NCI-H774 (cell line): ENCODE measurements at regions not wholly inside any gene's neighbourhood (a gene's known extent, or its start where the extent isn't known, plus 50 kb on each side); places are given as distances from the start of the nearest gene placed in this dataset.

ENCODE experiments used
- DNase-seq: peaks from one replicate; lab custom pipeline; 2025; lab: John Stamatoyannopoulos, UW

DNA sequence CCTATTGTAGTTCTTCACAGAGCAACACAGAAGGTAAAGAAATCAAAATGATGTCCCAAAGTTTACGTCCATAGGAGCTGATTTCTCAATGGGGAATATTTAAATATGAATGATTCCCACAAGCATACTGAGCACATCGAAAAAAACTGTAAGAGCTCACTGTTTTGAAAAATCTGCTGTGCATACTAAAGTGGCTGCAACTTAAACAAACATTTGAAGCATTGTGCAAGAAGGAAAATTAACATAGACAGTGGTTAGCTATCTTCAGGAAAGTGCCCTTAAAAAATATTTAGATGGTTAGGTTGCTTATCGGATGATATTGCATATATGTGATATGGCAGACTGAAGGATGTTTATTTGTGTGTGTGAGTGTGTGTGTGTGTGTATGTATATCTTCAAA lies 747.6 kb downstream of the RFPL4B start:
- no peak for DNase-seq

DNA sequence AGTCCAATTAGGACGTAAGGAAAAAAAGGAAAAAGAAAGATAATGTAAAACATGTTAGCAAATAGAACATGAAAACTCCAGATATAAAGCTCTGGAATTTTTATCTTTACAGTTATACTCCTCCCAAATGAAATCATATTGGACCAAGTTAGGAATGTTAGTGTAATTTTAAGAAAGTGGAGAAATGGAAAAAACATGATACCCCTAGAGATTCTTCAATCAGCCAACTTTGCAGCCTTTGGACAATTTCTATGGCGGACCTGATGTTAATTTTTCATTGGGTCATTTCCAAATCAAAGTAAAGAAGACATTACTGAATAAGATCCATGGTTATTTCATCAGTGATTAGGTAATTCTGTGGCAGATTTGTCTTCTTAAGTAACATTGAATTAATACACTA lies 748.7 kb downstream of the RFPL4B start:
- no peak for DNase-seq

DNA sequence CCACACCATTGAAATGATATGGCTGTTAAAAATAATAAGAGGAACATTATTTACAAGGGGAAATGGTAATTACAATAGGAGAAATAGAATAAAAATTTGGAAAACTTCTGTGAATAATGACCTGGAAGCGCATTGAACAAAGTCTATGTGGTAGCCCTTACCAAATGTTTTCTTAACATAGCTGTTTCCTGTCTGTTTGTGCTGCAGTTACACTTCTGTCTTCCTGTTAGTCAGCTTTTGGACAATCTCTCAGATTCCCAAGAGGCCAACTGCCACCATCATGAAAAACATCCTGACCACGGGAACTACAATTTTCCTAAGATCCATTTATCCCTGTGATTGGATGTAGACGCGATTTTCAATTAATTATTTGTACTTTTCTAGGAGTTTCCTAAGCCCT lies 754.4 kb upstream of the MARCKS start:
- DNase-seq, result no peak

DNA sequence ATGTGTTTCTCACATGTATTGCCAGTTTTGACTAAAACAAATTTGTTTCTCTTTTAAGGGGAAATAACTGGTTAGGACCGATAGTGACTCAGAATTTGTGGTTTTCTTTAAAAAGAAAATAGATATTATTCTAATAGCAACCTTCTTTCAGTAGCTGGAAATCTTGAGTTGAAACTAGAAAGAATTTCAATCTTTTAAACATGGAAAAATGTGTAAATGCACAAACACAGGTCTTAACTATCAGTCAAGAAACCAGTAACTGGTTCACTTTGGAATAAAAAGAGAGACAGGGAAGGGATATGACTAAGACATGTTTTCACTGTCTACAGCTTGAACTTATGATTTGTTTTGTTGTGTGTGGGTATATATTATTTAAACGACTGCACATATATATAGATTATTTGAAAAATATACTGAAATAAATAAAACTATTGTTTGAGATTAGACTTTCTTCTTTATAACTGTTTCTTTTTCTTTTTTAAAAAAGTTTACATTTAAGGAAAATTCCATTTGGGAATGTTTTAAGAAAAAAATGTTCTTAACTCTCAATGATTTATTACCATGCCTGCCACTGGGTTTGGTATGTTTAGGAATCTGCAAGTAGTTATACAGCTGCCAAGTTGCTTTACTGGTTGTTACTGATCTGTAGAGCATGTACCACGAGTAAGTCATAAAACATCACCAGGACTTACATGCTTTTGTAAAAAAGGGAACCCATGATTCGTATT lies 753.3 kb upstream of the MARCKS start:
- DNase-seq, result no peak

DNA sequence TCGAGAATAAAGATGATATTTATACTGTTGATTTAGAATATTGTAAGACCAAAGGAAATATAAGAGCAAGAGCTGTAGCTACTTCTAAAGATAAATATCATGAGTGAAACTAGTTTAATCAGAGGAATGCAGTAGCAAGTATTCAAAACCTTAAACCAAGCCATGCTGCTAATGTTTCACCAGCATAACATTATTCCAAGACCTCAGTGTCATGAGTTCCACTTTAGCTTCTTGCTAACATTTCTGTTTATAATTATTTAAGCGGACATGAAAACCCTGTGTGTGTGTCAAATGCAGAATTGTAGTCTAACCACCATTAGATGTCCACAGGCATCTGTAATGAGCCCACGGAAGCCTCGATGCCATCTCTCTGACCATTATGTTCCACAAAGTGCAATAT lies 752.6 kb upstream of the MARCKS start:
- DNase-seq, result no peak

DNA sequence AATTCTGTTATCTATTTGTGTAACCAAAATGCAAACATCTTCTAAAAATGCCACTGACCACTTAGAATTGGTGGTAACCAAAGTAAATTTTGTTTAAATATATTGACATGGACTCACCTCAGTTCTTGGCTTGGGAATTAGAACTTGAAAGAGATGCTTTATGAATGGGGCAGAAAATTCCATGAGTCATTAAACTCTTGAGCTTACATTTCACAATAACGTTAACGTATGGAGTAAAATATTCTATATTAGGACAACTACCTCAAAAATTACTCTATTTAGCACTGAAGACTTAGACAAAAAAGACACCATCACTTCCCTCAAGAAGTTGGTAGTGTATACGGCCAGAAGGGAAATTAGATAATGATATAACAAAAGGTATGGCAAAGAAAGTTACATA lies 752.2 kb upstream of the MARCKS start:
- no peak for DNase-seq

DNA sequence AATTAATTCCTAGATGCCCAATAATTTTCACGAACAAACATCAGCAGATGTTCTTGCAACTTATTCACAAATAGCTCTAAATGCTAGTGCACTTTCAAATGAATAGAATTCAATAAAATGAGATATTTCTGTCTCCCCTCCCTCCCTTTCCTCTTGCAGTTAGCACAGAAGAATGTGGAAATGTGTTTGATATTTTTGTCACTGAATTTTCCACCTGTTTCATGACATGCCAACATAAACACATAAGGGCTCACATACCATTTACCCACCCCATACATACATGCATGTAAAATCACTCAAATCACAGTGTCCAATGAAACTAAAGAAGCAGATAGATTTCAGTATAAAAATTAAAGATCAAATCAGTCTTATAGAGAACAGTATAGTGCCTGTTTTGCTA lies 746.9 kb upstream of the MARCKS start:
- no peak for DNase-seq

DNA sequence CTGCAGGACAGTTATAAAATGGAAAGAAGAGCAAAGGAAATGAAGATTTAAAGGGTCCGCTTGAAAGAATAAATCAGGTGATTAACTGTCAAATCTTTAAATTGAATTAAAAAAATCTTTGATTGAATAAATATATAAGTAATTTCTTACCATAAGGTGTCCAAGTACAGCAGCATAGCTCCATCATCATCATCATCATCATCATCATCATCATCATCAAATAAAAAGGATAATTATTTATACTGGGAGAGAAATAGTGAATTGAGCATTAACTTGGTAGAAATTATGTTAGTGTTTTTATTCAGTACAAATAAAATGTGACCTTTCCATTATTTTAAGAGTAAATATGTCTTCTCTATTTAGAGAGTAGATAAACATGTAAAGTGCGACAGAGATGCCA lies 745.6 kb upstream of the MARCKS start:
- DNase-seq, result no peak

DNA sequence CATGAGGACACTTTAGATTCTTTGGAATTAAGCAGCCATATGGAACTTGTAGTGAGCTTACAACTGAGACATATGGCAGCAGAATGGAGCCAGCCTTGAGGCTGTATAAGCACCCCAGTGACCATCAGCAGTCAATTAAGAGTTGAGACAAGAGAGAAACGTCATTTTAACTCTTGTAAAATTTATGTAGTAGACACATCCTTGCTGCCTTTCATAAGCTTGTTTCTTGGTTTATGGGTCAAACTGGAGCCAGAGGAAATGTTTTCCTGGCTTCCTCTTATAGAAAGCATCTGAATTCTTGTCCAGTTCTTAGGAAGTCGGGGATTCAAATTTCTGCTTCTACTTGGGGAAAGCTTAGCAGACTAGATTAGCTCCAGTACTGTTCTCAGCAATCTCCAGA lies 745.1 kb upstream of the MARCKS start:
- no peak for DNase-seq

DNA sequence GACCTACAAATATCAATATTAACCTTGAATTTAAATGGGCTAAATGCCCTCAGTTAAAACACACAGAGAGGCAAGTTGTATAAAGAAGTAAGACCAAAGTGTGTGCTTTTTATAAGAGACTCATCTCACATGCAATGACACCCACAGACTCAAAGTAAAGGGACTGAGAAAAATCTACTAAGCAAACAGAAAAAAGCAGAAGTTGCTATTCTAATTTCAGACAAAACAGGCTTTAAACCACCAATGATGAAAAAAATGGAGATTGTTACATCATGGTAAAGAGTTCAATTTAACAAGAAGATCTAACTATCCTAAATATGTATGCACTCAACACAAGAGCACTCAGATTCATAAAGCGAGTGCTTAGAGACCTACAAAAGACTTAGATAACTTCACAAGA lies 741.9 kb upstream of the MARCKS start:
- DNase-seq, result no peak

DNA sequence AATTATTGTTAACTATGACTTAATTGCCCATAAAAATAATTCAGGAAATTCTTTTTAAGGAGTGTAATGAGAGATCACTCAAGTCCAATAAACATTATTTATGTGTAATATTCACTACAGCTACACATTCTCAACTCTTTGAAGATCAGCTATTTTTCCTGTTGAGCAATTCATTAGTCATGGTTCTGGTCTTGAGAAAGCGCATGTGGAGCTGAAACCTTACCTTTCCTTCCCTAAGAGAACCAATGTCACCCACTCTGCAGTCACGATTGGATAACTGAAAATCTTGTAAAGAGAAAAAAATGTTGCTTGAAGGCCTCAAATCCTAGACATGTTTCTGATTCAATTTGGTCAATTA lies 736.9 kb upstream of the MARCKS start:
- no peak for DNase-seq

DNA sequence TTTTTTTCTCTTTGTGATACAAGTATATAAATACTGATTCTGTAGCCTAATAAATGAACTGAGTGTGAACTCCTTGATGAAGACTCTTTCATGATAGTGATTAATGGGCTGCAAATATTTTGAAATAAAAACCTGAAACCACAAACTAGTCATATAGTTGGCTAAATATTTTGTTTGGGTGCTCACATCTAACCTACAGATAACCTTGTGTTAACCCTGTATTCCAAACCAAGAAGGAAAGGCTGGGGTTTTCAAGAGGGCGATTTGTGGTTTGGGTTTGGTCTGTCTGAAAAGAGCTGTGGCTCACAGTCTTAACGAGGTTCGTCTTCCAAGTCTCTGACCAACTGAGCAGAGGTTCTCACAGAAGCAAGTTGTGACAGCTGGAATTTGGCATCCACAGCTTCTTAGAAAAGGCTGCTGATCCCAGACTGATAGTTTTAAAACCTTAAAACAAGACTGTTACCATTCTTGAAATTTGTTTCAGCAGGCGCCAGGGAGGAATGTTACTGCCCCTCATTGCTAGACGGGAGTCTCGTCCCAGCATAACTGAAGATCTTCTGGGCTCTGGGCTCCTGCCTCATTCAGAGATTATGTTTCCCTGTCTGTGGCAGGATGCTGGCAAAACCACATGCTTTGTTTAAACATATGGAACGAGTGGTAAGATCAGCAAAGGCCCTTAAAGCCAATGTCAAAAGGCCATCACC lies 736.4 kb upstream of the MARCKS start:
- DNase-seq, result no peak

DNA sequence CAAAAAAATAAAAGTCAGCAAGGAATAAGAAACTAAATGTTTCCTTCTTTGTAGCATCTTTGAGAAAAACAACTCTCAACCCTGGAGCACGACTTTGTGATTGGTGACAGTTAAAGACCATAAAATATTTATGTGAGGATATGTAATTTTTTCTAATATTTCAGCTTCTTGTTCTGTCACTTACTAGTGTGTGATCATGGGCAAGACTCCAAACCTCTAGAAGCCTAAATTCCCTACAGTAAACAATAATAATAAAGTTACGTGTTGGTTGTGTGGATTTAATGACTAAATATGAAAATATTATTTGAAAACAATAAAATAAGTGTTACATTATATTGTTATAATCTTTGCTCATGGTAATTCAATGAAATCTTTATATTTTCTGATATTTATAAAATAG lies 735.6 kb upstream of the MARCKS start:
- DNase-seq, result no peak

DNA sequence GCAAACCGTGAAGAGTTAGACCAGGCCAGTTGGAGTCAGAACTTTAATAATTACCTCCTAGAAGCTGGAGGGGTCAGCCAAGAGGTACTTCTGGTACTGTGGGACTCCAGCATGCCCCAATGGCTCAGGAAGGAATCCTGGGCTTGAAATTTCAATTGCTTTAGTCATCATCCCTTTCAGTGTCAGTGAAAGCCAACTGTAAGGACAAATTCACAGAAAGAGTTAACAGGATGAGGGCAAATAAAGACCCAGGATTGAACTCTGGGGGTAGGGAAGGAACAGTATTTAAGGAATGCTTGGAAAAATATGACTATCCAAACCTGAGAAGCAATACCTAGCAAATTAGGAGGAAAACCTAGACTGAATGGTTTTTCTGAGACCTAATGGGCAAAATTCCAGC lies 735.1 kb upstream of the MARCKS start:
- no peak for DNase-seq

DNA sequence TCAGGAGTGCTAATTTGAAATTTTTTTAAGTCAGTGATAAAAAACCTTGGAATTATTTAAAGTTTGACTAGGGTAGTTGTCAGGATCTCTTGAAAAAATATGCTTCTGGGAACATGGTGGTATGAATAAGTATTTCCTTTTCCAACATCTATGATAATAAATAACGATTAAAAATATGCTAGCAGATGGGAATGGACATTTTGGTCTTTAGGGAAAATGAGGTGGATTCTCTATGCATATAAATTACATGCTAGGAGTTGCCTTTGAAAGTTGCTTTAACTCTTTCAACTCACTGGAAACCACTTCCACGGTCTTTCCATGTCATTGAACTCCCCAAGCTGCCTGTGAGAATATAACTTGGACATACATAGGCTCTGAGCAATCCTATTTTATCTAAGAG lies 731.5 kb upstream of the MARCKS start:
- DNase-seq, result no peak

DNA sequence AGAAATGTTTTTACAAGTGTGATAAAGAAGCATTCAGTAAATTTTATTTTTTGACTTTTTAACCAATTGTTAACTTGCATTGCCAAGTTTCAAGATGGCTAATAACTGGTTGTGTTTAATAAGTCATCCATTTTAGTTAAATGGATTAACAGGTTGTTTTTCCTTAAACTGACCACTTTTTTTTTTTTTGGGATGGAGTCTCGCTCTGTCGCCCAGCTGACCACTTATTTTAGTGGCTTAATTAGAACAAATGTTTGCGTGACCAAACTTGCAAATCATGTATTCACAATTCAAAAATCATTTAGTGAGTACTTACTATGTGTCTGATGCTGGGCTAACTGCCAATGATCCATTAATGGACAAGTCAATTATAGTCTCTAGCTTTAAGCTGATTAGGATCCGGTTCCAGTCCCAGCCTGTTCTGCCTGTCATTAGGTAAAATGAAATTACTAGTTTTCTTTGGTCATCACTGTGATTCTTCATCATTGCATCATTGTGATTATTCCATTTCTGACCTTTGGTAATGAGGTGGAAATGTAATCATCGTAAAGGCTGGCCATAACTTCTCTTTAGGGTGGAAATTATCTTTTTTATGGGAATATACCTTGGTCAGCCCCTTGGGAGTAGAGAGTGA lies 729.2 kb upstream of the MARCKS start:
- no peak for DNase-seq

DNA sequence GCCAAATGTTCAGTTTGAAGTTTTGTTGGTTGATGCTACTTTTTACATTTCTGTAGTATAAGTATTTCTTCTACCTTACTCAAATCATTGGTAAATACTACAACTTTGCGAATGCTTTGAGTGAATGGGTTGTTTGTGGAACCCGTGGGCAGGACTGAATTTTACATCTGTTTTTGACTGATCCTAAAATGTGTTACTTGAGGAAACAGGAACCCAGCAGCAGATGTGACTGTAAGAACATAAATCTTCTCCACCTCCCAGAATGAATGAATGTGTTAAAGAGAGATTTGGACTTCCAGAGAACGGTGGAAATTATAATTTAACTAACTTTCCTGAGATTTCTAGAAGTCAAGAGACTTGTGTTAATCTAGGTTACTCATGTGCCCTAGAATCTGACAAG lies 728.5 kb upstream of the MARCKS start:
- no peak for DNase-seq

DNA sequence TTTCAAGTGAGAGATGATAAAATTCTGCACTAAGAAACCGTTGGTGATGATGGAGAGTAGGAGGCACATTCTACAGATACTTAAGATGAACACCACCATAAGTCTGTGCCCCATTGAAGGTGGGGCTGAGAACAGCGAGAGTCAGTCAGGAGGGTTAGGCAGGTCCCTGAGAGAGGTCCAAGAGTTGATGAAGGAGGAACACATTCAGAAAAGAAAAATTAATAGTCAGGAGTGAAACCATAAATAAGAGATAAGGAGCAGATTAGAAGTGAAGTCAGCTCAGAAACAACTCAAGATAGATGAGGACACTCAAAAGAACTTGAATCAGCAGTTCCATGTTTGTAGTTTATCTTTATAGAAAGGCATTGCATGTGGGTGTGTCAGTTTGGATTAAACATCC lies 727.2 kb upstream of the MARCKS start:
- DNase-seq, result no peak

DNA sequence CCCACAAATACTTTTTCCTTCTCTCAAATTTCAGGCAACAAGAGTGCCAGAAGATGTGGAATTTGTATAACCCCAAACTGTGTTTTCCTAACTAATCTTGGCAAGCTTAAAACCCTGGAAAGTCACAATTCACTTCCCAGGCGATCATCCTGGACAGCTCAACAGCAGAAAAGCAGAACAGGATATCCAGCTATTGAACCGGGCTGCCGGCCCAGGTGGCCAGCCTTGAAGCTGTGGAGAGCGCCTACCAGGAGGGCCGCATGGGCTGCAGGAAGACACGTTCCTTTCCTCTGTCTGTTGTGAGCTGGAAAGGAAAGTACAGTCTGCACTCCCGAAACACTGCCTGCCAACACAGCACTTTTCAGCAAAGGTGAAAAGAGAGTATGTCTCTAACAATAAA lies 719.7 kb upstream of the MARCKS start:
- no peak for DNase-seq

DNA sequence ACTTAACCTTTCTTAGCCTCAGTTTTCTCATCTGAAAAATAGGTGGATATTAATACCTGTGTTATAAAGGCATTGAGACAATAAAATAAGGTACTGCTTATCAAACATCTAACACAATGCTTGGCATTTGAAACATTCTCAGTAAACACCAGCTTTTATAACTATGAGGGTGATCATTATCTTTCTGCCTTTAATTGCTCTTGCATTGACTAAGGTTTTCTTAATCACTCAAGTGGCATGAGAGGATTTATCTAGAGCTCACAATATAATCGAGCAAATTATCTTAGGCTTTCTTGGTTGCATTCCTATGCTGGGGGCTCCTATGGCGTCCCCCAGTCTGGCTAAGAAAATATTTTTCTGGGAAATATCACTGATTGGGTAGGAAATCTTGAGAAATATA lies 716.4 kb upstream of the MARCKS start:
- no peak for DNase-seq

DNA sequence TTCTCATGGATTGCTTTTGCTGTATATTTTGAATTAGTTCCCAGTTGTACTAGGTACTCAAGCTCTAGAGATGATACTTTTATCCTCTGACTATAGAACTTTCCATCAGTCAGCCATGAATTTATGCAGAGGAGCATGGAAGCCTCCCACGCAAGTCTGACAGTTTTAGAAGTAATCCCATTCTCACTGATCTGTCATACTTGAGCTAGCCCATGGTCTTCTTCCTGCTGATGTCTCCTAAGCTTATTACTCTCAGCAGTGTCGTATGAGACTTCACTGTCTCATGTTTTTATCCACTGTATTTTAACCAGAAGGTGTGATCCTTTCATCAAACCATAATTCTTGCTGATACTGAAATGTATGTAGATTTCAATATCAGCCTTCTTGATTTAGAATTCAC lies 715.2 kb upstream of the MARCKS start:
- no peak for DNase-seq

DNA sequence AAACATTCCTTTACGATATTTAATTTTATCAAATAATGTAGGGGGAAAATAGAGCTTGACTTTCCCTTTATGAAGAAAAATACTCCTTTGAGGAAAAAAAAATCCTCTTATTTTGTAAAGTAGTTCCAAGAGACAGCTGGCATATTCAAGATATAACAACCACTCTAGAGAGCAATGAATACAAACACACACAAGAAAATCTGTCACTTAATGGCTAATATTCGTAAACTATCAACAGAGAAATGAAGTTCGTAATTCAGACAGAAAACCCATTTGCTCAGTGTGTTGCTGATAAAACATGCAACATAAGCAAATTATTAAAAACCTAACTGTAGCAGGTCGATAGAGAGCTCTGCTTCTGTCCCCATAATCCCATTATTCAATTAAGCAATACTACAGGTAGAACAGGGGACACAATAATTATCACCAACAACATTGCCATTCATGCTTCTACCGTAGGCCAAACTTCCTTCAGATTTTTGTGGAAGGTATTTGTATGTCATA lies 714.4 kb upstream of the MARCKS start:
- no peak for DNase-seq

DNA sequence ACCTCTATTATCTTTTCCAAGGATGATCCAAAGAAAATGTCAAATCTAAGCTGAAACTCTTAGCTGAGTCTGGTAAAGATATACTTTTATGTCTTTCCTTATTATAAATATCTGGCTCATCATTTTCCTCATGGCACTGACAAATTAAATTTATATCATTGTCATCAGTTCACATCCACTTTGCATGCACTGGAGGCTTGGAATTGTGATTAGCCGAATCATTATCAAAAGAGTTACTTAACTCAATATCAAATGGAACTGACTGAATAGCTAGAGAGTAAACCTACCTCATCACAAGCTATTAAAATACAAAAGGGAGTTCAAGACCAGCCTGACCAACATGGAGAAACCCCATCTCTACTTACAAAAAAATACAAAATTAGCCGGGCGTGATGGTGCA lies 713.9 kb upstream of the MARCKS start:
- DNase-seq, result no peak

DNA sequence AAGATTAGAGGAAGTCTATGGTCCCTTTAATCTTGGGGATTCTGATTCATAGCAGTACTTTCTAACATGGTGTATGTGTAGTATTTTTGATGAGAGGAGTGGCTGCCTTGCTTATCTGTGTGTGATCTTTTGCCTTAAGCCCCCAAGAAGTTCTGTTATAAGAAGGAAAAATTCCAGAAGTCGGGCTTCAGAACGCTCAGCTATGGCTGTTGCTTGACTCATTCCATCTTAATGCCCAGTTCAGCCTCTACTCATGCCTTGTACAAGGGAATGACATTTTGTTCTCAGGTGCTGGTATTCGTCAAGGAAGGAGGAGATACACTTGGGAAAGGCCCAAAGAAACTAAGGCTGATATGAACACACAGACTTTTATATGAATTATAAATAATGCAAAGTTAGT lies 713.0 kb upstream of the MARCKS start:
- DNase-seq, result no peak
